SU-DHL-6 (cell line): ENCODE measurements at regions not wholly inside any gene's neighbourhood (a gene's known extent, or its start where the extent isn't known, plus 50 kb on each side); places are given as distances from the start of the nearest gene placed in this dataset.

ENCODE experiments used
- CTCF ChIP-seq: fragments of 200-600 bp; sonication (generic); IDR thresholded peaks from one replicate; pipeline ENCODE4 v1.5.1; 2017; ENCODE audit warnings: antibody characterized with exemption, mild to moderate bottlenecking, low read length, moderate library complexity; ENCODE audit not compliant: insufficient read depth, poor library complexity, severe bottlenecking
- EZH2phosphoT487 ChIP-seq: fragments of 200-600 bp; sonication (generic), shearing (Covaris generic); conservative IDR thresholded peaks from 2 replicates; pipeline ENCODE4 v1.6.1; 2018; ENCODE audit warnings: mild to moderate bottlenecking, antibody characterized with exemption, low read length, moderate library complexity, mixed read lengths

GRCh38 chrX:101750744-101751143 is 91.1 kb upstream of the ARMCX2 start:
- TF ChIP-seq CTCF (no peak), EZH2phosphoT487 (no peak)
